GM18868 (cell line): ENCODE measurements at regions not wholly inside any gene's neighbourhood (a gene's known extent, or its start where the extent isn't known, plus 50 kb on each side); places are given as distances from the start of the nearest gene placed in this dataset.

Source experiments
- ATAC-seq: cut with Tn5 transposase; IDR thresholded peaks from one replicate; pipeline ENCODE4 v1.9.1; 2021; ENCODE audit warnings: mild to moderate bottlenecking, moderate library complexity; ENCODE audit not compliant: unreplicated experiment

- no peak for ATAC-seq
Observed at GRCh38 chr18:54020966-54021365, 203.5 kb downstream of the MBD2 start.

DNA sequence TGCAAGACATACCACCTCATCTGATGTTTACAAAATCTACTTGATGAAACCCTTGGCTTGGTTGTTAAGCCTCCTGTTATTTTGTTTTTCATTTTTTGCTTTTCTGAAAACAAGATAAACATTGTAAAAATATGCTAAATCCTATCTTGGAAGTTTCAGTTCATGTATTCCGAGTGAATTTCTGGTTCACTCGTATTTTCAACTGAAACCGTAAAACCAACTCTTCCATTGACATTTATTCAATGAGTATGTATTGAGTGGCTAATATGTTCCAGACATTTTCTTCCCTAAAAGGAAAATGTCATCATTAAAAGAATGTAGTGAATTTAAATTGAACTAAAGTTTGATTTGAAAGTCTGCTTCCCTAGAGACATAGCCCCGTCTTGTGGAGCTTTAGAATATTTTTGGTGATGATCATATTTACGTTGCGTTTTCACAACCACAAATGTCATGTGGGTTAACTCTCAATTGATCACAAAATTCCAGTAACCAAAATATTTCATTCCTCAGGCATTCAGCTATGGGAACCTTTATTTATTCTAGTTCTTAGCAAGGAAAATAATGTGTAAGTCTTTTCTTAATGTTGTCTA, 204.2 kb downstream of the MBD2 start:
- no peak for ATAC-seq

GRCh38 chr18:54019641-54020040, 204.8 kb downstream of the MBD2 start:
- no peak for ATAC-seq

DNA sequence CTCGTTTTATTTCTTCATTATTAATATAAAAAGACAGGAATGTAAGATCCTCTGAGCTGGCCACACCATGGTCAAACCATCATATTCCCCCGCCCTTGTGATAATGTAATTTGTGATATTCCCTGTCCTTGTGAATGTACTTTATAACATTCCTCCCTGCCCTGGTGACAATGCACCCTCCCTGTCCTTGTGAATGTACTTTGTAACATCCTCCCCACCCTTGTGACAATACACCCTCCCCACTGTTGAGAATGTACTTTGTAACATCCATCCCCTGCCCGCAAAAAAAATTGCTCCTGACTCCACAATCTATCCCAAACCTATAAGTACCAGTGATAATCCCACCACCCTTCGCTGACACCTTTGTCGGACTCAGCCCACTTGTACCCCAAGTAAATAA, 211.0 kb downstream of the MBD2 start:
- no peak for ATAC-seq

- ATAC-seq, result no peak
Observed at GRCh38 chr18:54004828-54005227, 219.6 kb downstream of the MBD2 start.

- no peak for ATAC-seq
Observed at GRCh38 chr18:54003195-54003594, 221.3 kb downstream of the MBD2 start.

GRCh38 chr18:53997064-53997463, 227.4 kb downstream of the MBD2 start:
- no peak for ATAC-seq

- no peak for ATAC-seq
Observed at GRCh38 chr18:53994016-53994415, 230.5 kb downstream of the MBD2 start.

GRCh38 chr18:53991805-53992204, 232.7 kb downstream of the MBD2 start:
- no peak for ATAC-seq

- no peak for ATAC-seq
Observed at GRCh38 chr18:53991202-53991601, 233.3 kb downstream of the MBD2 start.

DNA sequence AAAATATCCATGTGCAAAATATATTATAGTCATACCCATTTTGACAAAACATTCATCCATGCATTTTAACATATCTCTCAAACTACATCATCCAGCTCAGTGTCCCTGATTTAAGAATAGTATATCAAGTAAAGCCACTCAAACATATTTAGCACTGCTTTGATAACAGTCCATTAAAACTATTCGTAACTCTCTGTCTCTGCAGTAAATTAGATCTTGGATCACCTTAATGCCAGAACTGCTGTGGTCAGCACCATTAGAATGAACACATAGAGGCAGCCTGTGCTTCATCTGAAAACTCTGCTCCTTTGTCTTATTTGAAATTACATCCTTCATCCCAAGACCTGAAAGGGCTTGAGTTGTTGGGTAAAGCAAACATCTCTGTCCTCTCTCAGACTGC, 234.0 kb downstream of the MBD2 start:
- ATAC-seq, result no peak

DNA sequence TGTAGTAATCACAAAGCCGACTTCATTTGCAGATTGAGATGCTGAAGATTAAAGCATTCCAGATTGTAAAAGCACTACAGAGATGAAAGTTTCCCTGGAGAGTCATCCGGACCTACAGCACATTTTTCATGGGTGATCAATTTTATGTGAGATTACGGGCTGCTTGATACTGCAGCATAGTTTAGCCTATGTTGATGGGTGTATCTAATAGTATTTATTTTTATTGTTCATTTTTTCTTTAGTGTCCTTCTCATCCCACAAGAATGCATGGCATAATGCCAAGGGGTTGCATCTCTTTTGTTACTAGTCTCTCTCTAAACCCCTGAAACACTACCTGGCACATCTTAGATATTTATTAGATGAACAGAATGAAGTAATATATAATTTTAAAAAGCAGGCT, 240.4 kb downstream of the MBD2 start:
- no peak for ATAC-seq

DNA sequence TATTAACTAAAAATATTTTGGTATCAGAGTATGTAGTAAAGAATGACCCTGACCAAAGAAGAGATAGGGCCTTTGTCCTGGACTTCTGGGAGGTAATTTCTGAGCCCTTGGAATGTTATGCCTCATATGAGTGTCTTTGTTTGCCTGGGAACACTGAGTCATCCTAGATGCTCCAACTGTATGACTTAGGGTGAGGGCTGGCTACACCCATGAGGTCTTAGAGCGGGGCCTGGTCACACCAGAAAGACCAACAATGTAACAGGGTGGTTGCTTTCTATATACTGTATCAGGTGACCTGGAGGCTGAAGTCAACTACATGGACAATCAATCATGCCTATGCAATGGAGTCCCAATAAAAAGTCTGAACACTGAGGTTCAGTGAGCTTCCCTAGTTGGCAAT, 253.1 kb downstream of the MBD2 start:
- no peak for ATAC-seq

GRCh38 chr18:53952700-53953099, 271.8 kb downstream of the MBD2 start:
- no peak for ATAC-seq

GRCh38 chr18:53950545-53950944, 273.9 kb downstream of the MBD2 start:
- ATAC-seq, result no peak

GRCh38 chr18:53948991-53949390, 275.5 kb downstream of the MBD2 start:
- no peak for ATAC-seq

GRCh38 chr18:53947092-53947640, 277.3 kb downstream of the MBD2 start:
- no peak for ATAC-seq

- ATAC-seq, result no peak
Observed at GRCh38 chr18:53946594-53946993, 277.9 kb downstream of the MBD2 start.

- no peak for ATAC-seq
Observed at GRCh38 chr18:53944721-53945120, 279.7 kb downstream of the MBD2 start.

DNA sequence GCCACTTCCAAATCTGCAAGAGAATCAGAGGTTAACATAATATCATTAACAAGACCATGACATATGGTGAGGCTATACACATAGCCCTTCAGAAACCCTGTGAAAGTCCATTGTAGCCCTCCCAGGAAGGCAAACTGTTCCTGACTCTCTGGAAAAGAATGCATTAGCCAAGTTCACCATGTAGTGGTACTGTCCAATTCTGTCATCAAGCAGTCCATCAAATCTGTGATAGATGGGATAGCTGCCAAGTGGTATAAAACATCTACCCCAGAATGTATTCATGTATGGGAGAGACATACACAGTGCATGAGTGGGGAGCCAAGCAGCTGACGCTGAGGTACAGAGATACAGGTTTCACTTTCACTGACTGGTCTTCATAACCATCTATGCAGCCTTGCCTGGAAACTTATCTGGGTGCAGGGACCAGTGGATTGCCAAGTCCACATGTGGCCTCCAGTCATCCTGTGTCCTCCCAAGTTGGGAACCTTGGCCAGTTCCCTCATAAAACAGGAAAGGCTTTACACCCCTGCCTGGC, 281.1 kb downstream of the MBD2 start:
- no peak for ATAC-seq

- ATAC-seq, result no peak
Observed at GRCh38 chr18:53941601-53942338, 282.7 kb downstream of the MBD2 start.

DNA sequence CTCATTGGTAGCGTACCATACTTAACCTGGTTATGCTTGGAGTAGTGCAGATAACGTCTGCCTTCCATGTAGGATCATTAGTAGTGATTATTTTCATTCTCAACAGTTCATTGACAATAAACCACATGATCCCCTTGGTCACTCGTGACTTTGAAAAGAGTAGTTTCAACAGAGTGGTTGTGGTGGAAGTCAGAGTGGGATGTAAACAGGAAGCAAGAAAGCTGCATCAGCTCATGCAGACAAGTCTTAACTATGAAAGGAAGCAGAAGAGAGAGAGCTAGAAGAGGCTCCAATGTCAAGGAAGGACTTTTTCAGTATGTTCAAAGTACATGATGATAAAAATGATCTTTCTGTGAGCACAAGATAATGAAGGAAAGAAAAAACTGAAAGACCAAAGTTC, 287.4 kb downstream of the MBD2 start:
- ATAC-seq, result peak; percentile 39
